H4 (cell line): ENCODE measurements at regions not wholly inside any gene's neighbourhood (a gene's known extent, or its start where the extent isn't known, plus 50 kb on each side); places are given as distances from the start of the nearest gene placed in this dataset.
"Not testable (repeated sequence)": the region's sequence is repeated elsewhere in the genome, so short reads cannot be mapped to it uniquely, and the experiment has no call there.

Source experiments
- DNase-seq: peaks from one replicate; pipeline ENCODE4 v3.0.0-alpha.2; 2015; ENCODE audit warnings: low spot score

- DNase-seq = no peak
These were observed 581.2 kb downstream of the PTPRC start for GRCh38 chr1:199220031-199220430.

- DNase-seq = no peak
These were observed 582.7 kb downstream of the PTPRC start for GRCh38 chr1:199221371-199222150.

- no peak for DNase-seq
These were observed 585.1 kb downstream of the PTPRC start for GRCh38 chr1:199223936-199224335.

- no peak for DNase-seq
These were observed 587.3 kb downstream of the PTPRC start for GRCh38 chr1:199226163-199226562.

DNA sequence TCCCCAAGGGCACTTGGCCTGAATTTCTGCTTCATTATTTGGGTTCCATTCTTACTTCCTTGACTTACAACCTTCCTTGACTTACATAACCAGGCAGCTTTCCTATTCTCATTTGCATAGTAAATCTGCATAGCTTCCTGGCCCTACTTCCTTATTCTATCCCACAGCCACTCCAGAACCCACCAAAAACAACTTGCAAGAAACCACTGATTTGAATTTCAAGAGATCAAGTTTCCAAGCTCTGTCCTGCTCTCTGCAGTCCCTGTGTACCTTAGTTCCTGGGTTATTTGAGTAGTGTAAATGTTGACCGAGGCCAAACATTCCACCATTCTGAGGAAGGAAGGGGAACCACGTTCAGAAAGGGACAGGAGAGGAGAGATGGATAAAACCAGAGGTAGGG, 603.3 kb downstream of the PTPRC start:
- DNase-seq = no peak

DNA sequence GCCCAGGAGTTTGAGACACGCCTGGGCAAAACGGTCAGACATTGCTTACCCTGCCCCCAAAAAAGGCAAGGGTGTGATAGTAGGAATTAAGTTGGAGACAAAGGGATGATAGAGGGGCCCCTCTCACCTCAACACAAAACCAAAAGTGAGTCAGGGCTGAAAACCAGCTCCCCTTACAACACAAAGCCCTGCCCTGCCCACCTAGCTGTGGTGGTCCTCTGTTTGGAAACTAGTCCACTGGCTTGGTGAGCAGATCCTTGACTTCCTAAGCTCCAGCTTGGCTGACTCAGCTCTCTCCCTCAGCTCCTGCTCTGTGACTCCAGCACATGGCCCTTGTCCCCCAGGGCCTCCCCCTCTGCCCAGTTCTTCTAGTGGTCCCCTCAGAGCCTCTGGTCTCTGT, 603.8 kb downstream of the PTPRC start:
- no peak for DNase-seq

- peak; percentile 62 for DNase-seq
These were observed 604.7 kb downstream of the PTPRC start for GRCh38 chr1:199243423-199244061.

GRCh38 chr1:199245946-199246345, 607.1 kb downstream of the PTPRC start:
- DNase-seq = no peak

- DNase-seq = no peak
These were observed 607.9 kb downstream of the PTPRC start for GRCh38 chr1:199246716-199247115.

GRCh38 chr1:199247891-199248290, 609.1 kb downstream of the PTPRC start:
- no peak for DNase-seq

DNA sequence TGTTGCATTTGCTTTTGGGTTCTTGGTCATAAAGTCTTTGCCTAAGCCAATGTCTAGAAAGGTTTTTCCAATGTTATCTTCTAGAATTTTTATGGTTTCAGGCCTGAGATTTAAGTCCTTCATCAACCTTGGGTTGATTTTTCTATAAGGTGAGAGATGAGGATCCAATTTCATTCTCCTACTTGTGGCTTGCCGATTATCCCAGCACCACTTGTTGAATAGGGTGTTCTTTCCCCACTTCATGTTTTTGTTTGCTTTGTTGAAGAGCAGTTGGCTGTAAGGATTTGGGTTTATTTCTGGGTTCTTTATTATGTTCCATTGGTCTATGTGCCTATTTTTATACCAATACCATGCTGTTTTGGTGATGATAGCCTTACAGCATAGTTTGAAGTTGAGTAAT, 615.2 kb downstream of the PTPRC start:
- not testable (repeated sequence) for DNase-seq

- no peak for DNase-seq
These were observed 622.5 kb downstream of the PTPRC start for GRCh38 chr1:199261328-199261727.

- no peak for DNase-seq
These were observed 625.4 kb downstream of the PTPRC start for GRCh38 chr1:199264283-199264682.

DNA sequence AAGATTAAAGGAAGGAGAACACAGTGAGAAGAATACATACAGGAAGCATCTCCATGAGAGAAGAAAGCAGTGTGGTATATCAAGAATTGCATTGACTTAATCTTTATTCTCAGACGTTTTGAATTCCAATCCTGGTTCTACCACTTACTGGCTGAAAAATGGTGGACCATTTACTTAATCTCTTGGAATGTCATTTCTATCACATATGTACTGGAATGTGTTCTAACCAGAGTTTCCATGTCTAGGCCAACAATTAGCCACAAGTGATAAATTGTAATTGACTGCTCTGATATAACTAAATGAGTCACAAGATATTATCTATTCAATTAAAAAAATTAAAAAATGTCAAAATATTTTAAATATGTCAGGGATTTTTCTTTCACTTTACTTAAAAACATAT, 626.1 kb downstream of the PTPRC start:
- DNase-seq = no peak

- DNase-seq = no peak
These were observed 626.5 kb downstream of the PTPRC start for GRCh38 chr1:199265319-199265718.

- DNase-seq = no peak
These were observed 630.4 kb downstream of the PTPRC start for GRCh38 chr1:199269241-199269640.

DNA sequence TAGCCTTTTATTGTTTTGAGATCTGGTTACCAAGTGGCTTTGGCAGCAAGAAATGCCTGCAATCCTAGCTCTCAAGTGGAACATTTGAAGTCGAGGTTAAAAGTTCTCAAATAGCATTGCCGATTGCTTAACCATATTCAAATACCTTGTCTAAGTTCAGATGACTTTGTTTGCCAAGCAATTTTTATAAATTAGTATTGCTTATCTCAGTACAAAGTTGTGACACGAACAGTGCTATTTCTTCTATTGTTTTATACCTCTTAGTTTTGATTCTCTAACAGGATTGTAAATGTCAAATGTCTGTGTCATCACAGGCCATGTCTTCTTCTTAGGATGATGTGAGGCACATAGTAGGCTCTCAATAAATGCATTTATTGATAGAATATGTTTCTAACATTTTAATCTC, 633.3 kb downstream of the PTPRC start:
- peak; percentile 78 for DNase-seq

- peak; percentile 82 for DNase-seq
These were observed 633.8 kb downstream of the PTPRC start for GRCh38 chr1:199272628-199273086.

DNA sequence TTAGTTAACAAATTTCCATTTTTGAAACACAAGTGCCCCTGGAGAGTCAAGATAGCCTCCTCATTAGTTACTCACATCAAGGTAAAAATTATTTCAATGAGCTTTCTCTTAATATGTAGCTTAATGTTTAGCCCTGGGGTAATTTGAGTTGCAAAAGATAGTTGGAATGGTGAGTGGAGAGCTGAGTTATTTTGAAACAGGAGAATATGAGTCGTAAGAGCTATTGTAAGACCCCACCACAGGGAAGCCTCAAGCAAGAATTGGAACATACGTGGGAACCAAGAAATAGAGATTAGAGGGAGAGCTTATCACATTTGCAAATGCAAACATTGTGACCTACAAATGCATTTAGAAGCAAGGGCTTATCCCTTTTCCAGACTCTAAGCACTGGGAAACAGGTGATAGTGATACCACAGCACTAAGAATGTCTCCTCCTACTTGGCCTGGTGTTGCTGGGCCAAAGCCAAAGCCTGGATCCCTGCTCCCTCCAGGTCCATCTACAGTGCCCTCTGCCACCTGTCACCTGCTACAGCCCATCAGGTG, 635.1 kb downstream of the PTPRC start:
- DNase-seq = no peak

DNA sequence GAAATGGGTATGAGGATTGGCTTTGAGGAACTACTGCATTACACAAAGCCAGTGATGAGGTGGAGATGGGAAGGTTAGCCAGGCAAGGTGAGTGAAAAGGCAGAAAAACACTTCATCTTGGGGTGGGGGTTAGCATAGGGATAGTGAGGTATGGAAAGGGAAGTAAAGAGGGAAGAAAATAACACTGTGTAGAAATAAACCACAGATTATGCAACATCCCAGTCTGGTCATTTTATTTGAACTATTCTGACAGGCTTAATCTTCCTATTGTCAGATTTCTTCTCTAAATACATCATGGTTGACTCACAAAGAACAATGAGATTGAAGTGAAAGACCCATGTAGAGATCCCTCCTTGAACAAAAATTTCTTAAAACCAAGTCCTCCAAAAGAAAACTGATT, 640.2 kb downstream of the PTPRC start:
- DNase-seq = no peak

GRCh38 chr1:199279872-199280645, 641.2 kb downstream of the PTPRC start:
- no peak for DNase-seq

DNA sequence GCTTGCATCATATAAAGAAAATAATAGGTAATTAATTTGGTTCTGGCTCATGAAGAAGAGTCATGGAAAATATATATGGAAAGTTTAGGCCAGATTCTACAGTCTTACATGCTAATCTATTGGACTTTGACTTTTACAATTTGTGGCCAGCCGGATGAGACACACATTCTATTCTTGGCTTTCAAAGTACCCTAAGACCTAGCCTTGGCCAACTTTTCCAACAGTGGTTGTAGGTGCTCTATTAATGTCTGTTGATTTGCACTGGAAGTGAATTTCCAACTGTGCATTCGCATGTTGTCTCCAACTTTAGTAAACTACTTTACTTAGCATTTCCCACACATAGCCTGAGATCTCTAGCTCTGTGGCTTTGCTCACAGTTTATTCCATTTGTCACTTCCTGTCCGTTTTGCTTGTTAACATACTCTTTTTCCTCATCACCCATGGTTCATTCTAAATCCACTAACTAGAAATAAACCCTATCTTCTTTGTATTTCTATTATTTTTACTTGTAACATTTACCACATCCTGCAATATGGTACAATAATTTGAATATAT, 644.0 kb downstream of the PTPRC start:
- peak; percentile 14 for DNase-seq
